ENCODE measurements at regions not wholly inside any gene's neighbourhood (a gene's known extent, or its start where the extent isn't known, plus 50 kb on each side); places are given as distances from the start of the nearest gene placed in this dataset.

GRCh38 chr18:51824746-51825145 is 515.3 kb upstream of the DCC start:
- TF ChIP-seq CTCF (IDR thresholded peaks at IDR 0.05) (no peak), POLR2A (IDR thresholded peaks at IDR 0.05) (no peak), POLR2AphosphoS5 (IDR thresholded peaks at IDR 0.05) (no peak)
